HG03045 (cell line): ENCODE measurements at regions not wholly inside any gene's neighbourhood (a gene's known extent, or its start where the extent isn't known, plus 50 kb on each side); places are given as distances from the start of the nearest gene placed in this dataset.

ENCODE experiments used
- ATAC-seq: cut with Tn5 transposase; IDR thresholded peaks from one replicate; pipeline ENCODE4 v1.9.1; 2021; ENCODE audit warnings: mild to moderate bottlenecking, moderate library complexity; ENCODE audit not compliant: unreplicated experiment

DNA sequence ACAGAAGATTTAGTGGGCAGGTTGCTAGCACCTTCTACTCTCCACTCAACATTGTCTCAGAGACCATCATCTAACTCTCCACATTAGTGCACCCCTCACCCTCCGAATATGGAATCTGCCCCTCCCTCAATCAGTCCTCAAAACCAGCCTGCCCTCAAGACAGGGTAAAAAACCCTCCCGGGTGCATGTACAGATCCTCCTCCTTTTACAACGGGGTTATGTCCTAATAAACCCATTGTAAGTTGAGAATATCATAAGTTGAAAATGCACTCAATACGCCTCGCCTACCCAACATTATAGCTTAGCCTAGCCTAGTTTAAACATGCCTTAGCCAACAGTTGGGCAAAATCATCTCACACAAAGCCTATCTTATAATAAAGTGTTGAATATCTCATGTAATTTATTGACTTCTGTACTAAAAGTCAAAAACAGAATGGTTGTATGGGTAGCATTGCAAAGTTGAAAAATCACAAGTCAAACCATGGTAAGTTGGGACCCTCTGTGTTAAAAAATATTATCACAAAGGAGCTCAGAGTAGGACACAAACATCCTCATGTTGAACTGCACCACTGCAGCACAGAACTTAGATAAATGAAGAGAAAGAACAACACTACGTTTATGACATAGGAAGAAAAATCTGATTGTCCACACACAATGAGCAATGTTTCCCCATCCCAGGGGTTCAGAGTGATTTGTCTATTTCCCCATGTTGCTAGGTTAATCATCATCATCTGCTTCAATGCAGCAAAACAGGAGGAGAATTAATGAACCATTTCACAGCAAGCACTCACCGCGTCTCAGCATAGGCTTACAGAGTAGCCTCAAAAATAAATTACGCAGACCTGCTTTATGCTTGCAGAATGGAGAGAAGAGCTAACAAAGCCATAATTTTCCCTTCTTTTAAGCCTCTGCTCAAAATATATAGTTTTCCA lies 184.1 kb upstream of the ARL4C start:
- no peak for ATAC-seq

DNA sequence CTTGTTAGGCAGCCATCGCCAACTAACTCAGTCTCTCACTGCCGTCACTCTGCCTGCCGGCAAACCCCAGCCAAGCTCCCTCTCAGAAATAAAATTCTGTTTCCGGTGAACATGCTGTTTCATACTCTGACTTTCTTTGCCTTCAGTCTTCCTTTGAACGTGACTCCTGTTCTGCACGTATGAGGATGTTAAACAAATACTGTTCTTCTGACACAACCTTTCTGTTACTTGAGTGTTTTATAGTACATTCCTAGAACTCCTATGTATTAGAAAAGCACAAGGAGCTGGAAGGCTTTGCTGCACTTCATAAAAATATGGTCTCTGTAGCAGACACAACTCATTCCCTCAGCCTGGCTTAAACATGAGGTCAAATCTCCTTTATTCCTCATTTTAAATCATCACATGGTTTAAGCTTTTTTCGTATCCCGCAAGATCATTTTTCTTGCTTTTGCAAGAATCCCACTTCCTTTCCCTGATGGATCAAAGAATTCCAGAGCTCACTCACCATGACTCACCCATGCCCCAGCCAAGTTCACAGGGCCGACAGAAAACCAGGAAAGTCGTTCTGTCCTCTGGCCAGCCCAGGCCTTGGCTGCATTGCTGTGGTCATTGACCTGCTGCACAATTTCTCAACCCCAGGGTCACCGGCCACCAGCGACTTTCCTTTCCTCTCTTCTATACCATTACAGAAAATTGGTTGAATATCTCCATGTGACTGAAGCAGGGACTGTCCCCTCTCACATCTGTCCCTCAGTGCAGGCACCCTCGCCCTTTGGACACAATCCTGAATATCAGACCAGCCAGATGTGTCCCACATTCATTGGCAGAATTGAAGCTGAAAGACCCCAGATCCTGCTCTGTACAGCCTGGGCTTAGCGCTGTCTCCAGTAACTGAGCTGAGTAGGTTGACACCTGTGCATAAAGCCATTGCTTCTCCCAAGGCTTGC lies 183.1 kb upstream of the ARL4C start:
- no peak for ATAC-seq

DNA sequence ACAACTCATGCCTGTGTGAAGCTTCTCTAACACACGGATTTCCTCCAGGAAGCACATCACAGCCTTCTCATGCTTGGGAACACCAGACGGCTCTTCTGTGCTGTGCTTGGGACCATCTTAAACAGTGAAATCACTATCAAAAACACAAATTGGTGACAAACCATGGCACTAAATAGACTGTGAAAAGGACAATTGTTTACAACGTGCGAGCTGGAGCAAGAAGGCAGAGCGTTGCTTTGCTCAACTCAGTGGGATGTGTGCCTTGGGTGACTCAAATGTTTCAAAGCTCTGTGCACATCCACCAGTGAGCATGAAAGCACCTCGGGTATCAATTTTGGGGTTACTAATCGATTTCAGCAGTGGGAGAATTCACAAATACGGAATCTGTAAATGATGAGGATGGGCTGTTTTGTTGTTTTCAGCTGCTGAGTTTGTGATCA lies 182.4 kb upstream of the ARL4C start:
- ATAC-seq: no peak

DNA sequence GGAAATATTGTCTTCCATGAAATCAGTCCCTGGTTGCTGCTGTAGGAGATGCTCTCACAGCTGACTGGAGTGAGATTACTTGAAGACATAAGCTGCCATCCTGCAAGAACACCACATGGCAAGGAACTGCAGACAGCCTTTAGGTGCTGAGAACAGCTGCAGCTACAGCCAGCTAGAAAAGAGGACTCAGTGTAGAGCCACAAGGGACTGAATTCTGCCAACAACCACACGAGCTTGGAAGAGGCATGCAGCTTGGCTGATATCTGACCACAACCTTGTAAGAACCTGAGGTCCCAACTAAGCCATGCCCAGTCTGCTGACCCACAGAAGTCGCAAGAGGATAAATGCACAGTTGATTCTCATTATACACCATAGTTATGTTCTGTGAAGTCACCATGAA lies 181.8 kb upstream of the ARL4C start:
- no peak for ATAC-seq

DNA sequence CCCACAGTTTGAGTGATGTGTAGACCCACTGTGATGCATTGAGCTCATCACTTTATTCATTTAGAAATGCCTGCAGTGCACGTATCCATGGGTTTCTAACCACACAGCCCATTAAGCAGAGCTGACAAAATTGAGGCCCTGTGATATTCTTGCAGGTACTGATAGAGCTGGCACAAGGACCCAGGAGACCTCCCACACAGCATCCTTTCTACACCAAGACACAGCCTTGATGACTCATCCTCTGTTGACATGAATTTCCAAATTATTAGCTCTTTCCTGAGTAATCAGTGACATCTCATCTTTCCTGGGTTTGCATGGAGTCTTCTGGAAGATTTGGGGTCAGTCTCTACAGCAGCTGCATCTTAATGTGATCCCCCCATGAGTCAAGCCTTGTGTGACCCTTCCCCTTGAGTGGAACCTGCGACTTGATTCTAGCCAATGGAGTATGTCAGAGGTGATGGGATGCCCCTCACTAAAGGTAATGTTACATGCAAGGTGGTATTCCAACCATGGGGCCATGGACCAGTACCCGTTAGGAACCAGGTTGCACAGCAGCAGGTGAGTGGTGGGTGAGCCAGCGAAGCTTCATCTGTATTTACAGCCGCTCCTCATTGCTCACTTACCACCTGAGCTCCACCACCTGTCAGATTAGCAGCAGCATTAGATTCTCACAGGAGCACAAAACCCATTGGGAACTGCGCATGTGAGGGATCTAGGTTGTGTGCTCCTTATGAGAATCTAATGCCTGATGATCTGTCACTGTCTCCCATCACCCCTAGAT lies 181.1 kb upstream of the ARL4C start:
- ATAC-seq: no peak

DNA sequence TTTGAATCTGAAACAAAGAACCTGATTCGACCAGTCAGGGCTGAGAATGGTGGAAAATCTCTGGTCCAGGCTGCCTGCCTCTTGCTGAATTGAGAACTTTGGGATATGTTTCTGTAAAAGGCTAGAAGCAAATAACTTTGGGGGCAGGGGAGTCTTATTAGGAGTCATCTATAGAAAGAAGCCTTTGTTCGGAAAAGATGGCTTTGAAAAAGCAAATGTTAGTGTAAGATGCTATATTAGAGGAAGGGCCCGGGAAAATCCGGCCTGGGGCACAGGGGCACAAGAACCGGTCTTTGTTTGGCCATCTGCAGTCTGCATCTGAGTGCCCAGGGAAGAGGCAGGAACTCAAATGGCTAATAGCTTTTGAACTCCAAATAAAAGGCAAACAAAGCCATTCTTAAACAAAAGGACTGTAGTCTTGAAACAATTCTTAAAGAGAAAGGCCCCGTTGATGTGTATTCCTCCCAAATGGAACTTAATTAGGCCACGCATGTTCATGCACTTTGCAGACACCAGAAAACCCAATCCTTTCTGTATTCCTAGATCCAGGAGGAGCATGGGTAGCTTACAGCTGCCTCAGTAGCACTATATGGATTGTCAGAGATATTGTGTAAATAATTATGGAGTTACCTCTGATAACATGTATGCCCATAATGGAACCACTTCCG lies 180.0 kb upstream of the ARL4C start:
- no peak for ATAC-seq

DNA sequence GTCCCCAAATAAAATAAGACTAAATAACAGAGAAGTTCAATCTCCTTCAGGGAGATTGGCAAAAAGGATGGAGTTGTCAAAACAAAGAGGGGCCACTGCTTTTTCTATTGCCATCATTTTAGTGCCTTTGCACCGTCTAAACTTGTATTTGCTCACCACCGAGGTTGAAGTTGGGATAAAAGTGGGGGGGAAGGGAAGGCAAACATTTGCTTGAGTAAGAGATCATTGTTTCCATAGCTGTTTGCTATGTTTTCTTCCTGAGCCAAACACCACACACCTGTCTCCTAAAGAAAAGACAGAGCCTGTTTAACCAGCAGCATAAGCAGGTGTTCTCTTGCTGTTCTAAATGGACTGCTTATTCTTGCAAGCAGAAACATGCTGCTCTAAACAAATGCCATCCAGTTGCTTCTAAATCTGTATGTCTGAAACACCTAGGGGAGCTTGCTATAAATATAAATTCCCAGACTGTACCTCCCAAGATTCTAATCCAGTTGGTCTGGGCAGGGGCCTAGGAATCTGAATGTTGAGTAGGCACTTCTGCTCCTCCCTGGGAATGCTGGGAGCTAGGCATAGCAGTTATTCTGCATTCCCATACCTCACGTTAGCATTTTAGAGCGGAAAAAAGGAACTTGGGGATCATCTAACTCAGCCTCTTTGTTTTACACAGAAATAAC lies 179.4 kb upstream of the ARL4C start:
- ATAC-seq: no peak

DNA sequence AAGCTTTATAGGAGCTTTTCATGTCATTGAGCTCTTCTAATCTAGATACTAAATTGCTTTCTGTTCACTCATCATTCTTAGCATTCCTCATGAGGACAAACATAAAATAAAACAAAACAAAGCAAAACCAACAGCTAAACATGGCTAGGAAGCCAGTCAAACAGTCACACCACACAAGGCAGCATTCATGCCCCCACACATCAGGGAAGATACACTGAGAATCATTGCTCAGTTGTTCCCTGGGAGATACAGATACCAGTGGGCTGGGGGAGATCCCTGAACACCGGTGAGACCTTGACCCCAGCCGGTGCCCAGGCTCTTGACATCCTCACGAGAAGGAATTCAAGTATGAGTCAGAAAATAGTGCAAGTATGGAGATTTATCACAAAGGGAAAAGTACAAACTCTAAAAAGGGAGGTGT lies 177.9 kb upstream of the ARL4C start:
- ATAC-seq: no peak

DNA sequence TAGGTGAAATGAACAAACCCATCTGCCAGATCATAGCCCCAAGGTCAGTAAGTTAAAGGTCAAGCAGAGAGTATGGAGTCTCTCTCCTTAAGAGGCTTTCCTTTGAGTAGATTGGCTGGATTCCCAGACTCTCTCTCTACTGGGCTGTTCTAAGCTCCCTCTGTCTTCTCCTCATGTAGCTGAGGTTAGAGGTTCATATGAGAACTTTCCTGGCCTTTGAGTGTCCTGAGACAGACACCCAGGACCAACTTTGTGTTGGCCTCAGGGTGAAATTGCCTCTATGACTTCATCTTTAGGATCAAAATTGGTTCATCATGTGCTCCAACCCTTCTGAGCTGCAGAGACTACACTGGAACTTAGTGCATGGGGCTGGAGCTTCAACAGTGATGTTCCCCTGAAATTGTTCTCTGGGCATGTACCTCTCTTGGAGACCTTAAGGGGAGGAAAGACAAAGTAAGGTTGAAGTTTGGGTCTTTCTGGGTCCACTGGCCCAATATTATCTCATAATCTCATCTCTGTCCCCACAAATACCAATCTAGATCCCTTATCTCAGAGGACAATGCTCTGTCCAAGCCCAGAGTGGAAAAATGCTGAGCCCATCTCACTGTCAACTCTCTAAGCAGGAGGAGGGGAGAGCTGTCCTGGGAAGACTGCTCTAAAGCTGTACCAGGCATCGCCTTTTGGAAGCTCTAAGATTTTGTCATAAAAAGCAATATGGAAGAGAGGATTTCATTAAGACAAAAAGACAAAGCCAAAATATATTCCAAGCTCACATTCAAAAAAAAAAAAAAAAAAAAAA lies 177.3 kb upstream of the ARL4C start:
- ATAC-seq: no peak

DNA sequence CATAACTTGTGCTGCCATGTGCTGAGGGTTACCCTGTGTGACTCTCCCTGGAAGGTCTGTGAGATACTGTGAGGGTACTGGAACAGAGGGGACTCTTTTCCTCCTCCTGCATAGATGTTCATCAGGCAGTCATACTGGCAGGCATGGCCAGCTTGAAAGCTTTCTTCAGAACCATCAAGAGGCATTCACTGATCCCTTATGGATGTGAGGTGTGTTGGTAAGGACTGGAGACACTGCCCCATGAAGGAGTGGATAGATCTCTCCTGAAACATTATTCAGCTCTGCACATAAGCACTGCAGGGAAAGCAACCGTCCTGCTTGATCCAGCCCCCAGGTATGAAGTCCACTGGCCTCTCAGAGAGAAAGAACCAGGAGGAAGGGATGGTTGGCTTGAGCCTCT lies 176.6 kb upstream of the ARL4C start:
- no peak for ATAC-seq

DNA sequence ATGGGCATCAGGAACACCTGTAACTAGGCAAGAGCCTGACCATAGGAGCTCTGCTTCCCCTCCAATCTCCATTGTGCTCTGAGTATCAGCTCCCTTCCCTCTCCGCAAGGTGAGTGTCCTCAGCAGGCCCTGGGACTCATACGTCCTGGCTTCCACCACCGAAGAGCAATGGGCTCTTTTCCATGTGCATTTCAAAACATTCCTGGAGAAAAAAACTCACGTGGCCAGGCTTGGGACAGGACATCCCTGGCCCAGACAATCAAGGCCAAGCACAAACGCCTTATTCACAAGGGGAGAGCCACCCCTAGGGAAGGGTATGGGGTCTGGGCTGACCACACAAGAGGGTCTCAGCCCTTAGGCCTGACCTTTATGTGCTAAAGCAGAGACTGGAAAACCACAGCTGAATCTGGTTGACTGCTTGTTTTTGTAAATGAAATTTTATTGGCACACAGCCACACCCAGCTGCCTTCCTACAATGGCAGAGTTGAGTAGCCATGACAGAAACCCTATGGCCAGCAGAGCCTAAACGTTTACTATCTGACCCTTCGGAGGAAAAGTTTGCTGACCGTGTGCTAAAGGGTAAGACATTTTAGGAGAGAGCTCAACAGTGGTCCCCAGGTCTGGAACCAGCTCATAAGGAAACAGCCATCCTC lies 175.7 kb upstream of the ARL4C start:
- ATAC-seq: no peak

DNA sequence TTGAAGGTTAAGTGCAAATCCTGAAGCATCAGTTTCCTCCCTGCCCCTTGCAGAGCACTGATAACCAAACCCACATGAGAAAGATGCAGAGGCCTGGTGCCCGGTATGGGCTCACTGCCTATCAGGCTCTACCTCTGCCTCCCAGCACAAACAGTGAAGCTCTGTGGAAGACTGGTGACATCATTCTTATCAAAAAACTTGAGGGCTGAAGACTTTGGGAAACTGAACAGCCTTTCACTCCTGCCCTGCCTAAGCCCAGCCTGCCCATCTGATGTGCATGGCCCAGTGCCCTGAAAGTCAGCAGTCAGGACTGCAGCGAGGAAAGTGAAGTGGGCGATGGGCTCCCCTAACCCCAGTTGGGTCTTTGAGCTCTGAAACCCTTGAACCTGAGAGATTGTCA lies 174.8 kb upstream of the ARL4C start:
- ATAC-seq: no peak

DNA sequence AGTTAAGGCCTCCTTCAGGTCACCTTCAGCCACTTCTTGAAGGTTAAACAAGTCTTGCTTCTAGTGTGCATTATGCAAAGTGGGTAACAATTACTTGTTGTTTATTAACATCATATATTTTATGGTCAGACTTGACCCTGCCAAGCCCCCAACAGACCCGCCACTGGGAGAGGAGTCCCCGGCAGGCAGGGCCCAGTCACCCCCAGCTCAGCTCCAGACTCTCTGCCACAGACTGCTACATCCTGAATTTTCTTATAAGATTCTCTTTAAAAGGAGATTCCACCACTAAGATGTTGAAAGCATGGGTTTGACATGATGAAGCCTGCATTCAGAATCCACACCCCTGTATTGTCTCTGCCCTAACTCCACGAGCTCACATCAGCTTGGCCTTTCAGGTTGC lies 174.3 kb upstream of the ARL4C start:
- no peak for ATAC-seq

DNA sequence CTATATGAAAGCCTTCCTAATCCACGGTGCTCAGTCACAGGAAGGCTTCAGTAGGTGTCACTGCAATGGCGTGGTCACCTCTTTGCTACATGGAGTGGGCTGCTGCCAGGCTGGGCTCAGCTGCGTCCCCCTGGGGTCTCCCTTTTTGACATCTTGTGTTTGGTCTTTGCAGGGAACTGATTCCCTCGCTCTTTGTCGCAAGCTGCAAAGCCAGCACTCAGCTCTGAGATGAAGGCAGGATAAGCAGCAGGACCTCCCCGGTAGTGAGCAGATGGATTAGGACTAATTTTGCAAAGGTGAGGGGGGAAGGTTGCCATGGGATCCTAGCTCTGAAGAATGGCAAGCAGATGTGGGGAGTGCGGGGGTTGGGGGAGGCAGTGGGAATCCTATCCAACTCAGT lies 173.9 kb upstream of the ARL4C start:
- ATAC-seq: no peak

DNA sequence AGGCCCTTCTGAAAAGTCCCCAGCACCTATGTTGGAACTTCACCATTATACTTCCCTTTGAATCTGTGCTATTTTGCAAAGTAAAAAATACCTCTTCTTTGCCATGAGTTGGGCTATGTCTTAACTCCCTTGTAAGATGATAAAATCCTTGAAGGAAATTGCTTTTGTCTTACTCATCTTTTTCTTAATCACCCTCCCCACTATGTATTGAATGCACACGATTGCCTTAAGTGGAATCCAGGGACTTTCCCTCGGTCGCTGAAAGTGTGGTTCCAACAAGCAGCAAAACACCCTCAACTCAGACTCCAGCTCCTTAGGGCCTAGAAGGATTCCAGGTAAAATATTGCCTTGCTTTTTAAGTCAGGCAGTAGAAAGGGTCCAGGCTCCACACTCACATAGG lies 173.2 kb upstream of the ARL4C start:
- ATAC-seq: no peak

DNA sequence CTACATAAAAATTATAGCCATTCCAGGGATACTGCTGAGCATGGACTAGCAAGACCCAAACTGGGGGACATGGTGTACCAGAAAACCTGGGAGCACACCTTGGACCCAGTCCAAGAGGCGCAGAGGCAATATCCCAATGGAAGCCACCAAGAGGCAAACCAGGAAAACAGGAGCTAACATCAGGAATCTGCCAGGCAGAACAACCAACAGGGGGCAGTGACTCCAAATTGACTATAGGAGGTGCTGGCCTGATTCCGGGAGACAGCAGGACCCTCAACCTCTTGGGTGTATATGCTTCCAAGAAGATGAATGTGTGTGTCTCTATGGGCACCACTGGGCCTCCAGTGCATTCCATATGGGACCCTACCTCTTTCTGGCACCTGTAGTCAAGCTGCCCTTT lies 172.7 kb upstream of the ARL4C start:
- no peak for ATAC-seq

DNA sequence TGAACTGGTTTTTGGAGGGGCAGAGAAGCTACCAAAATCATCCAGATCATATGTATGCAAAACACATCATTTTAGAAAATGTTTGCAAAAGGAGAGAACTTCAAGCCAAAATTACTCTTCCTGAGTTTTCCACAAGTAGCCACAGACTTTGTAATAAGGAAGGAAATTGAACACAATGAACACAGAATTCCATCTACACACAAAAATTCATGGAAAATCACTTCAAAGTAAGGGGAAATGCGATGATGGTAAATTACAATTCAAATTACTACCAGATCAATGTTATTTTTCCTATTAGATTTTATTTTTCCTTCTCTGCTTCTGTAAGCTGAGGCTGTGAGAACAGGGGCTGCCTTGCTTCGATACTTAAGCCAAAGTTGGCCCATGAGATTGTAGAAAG lies 172.1 kb upstream of the ARL4C start:
- ATAC-seq: no peak

DNA sequence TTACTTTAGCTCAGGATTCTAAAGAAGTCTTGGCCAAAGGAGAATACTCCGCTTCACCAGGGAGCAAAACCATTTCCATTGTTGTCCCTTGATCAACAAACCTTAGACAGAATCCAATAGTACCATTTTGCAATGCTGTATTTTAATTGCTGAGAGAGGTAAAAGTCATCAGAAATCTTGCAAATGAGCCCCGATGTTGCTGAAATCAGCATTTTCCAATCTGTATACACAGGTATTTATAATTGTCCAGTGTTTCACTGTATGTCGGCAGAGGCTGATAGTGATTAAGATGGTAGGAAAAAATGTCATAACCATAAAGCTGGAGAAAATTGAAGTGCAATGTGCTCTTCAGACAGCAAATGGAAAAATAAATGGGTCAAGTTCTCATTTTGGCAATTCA lies 170.0 kb upstream of the ARL4C start:
- ATAC-seq: no peak

DNA sequence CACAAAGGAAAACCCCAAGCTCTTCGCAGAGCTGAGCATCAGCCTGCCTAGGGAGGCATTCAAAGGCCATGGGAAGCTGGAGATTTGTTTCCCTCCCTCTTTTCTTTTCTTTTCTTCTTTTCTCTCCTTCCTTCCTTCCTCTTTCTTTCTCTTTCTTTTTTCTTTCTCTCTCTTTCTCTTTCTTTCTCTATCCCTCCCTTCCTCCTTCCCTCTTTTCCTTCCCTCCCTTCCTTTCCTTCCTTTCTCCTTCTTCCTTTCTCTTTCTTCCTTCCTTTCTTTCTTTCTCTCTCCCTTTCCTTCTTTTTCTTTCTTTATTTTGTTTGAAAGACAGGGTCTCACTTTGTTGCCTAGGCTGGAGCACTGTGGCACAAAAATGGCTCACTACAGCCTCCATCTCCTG lies 168.4 kb upstream of the ARL4C start:
- ATAC-seq: no peak
